ENCODE measurements at regions not wholly inside any gene's neighbourhood (a gene's known extent, or its start where the extent isn't known, plus 50 kb on each side); places are given as distances from the start of the nearest gene placed in this dataset.

DNA sequence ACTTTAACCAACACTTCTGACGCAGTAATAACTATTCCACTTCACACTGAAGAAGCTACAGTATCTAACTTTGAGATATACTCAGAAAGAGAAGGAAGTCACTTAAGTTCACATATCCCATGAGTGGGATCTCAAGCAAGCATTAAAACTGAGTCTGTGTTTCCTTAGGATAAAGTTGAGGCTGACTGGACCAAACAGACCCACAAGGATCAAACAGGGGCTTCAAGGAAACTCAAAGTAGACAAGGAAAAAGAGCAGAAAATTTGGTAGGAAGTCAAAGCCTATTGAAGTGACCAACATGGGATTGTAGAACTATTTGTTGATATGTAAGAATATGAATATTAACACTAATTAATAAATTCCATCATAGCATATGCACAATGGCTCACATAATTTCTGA lies 294.9 kb downstream of the ADGB start:
- H3K4me1 ChIP-seq (ENCODE audit: low read depth): no peaks in the 10 kb centered on the region
- TF ChIP-seq, protein P1, sequence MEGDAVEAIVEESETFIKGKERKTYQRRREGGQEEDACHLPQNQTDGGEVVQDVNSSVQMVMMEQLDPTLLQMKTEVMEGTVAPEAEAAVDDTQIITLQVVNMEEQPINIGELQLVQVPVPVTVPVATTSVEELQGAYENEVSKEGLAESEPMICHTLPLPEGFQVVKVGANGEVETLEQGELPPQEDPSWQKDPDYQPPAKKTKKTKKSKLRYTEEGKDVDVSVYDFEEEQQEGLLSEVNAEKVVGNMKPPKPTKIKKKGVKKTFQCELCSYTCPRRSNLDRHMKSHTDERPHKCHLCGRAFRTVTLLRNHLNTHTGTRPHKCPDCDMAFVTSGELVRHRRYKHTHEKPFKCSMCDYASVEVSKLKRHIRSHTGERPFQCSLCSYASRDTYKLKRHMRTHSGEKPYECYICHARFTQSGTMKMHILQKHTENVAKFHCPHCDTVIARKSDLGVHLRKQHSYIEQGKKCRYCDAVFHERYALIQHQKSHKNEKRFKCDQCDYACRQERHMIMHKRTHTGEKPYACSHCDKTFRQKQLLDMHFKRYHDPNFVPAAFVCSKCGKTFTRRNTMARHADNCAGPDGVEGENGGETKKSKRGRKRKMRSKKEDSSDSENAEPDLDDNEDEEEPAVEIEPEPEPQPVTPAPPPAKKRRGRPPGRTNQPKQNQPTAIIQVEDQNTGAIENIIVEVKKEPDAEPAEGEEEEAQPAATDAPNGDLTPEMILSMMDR (IDR thresholded peaks at IDR 0.05): no peak
- H3K4me3 ChIP-seq: no peak overlapping the region
- intact Hi-C loops (cut with DNase I, micrococcal nuclease): no loop called here
- H3K9me3 ChIP-seq: no peaks in the 10 kb centered on the region
- H3K36me3 ChIP-seq (ENCODE audit: low read depth): no peaks in the 10 kb centered on the region
- ATAC-seq (no peak), DNase-seq (no peak)

DNA sequence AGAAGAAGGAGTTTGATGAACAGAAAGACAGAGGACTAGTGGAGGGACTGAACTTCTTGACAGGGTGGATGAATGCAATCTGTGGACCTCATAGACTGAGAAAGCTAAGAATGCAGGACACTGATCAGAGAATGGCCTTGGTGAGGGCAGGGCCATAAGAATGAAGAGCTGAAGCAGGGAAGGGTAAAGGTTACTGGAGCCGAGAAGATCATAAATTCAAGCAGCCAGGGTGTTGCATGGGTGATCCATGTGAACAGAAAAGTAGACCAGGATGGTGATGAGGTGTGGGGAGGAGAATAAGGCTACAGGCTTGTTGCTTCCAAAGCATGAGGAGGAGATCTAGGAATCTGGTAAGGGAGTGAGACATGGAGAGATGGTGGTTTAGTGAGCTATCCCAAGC lies 295.9 kb downstream of the ADGB start:
- Histone ChIP-seq H3K4me1 (ENCODE audit: low read depth) (no peaks in the 10 kb centered on the region), H3K36me3 (ENCODE audit: low read depth) (no peaks in the 10 kb centered on the region), H3K4me3 (no peak overlapping the region), H3K9me3 (no peaks in the 10 kb centered on the region)
- intact Hi-C loops (cut with DNase I, micrococcal nuclease): no loop called here
- TF ChIP-seq, protein P1 (IDR thresholded peaks at IDR 0.05): no peak
- ATAC-seq: peak; percentile 55
- DNase-seq: no peak

DNA sequence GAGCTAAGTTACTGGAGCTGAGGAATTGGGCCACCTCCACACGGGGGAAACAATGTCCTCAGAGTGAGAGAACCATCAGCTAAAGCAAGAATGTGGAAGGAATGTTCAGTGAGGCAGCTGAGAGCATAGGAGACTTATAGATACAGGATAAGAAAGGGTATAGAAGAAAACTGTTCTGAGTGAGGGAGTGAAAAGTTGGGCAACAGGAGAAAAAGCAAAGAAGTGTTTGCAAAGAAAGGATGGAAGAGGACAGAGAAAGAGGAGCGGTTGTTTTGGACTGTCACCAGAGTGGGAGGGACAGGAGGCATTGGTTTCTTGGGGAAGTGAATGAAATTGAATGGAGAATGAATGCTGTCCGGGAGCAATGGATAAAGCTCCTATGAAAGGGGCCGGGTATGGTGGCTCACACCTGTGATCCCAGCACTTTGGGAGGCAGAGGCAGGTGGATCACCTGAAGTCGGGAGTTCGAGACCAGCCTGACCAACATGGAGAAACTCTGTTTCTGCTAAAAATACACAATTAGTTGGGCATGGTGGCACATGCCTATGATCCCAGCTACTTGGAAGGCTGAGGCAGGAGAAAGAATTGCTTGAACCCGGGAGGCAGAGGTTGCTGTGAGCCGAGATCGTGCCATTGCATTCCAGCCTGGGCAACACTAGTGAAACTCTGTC lies 296.5 kb downstream of the ADGB start:
- Histone ChIP-seq H3K4me1 (ENCODE audit: low read depth) (no peaks in the 10 kb centered on the region), H3K9me3 (no peaks in the 10 kb centered on the region), H3K4me3 (no peak overlapping the region), H3K36me3 (ENCODE audit: low read depth) (no peaks in the 10 kb centered on the region)
- intact Hi-C loops (cut with DNase I, micrococcal nuclease): no loop called here
- DNase-seq (no peak), ATAC-seq (no peak)
- TF ChIP-seq, protein P1 (IDR thresholded peaks at IDR 0.05): no peak

DNA sequence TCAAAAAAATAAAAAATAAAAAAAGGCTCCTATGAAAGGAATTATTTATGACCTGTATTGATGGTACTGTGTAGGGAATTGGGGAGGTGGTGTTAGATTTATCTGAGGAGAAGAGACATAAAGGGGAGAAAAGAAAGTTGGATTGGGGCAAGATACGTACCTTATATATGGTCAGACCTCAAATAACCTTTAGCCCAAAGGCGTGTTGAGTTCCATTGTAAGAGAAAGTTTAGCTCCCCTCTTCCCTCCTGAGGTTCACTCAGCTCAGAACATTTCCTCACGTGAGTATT lies 296.9 kb downstream of the ADGB start:
- H3K4me1 ChIP-seq (ENCODE audit: low read depth): no peaks in the 10 kb centered on the region
- intact Hi-C loops (cut with DNase I, micrococcal nuclease): no loop called here
- no peaks in the 10 kb centered on the region for H3K36me3 ChIP-seq (ENCODE audit: low read depth)
- DNase-seq (no peak), ATAC-seq (no peak)
- H3K4me3 ChIP-seq: no peak overlapping the region
- H3K9me3 ChIP-seq: no peaks in the 10 kb centered on the region
- TF ChIP-seq, protein P1 (IDR thresholded peaks at IDR 0.05): no peak

DNA sequence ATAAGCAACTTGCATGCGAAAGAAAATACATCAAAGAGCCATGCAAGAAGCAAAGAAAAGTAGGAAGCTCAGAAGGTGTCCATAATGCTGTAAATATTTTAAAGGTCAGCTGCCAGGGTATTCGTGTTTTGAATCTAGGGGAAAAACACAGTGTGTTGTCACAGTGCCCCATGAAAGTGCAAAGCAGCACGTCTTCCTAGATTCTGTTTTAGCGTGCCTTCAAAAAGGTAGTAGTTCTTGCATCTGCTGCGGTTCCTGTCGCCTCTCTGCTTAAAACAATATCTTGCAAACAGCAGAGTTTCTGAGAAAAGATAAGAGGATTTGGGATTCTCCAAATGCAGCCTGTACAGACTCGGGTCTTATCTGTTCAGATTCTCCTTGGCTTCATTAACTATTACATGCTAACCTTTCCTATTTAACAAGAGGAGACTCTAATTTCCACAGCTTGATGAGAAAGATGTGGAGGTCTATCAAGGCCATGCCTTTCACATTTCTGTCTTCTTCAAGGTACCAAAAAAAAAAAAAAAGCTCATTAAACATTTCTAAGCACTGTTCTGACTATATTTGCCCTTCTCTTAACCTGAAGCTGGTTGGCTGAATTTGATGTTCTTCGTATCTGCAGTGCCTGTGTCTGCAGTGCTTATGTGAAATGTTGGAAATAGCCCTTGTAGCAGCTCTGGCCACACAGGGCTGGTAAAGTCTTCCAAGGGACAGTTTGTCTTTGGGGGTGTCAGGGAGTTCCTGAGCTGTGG lies 297.5 kb downstream of the ADGB start:
- intact Hi-C loops (cut with DNase I, micrococcal nuclease): no loop called here
- ATAC-seq (no peak), DNase-seq (no peak)
- no peaks in the 10 kb centered on the region for H3K4me1 ChIP-seq (ENCODE audit: low read depth)
- H3K9me3 ChIP-seq: no peaks in the 10 kb centered on the region
- H3K36me3 ChIP-seq (ENCODE audit: low read depth): no peaks in the 10 kb centered on the region
- TF ChIP-seq, protein P1 (IDR thresholded peaks at IDR 0.05): no peak
- no peak overlapping the region for H3K4me3 ChIP-seq
